22Rv1 (cell line): ENCODE measurements at regions not wholly inside any gene's neighbourhood (a gene's known extent, or its start where the extent isn't known, plus 50 kb on each side); places are given as distances from the start of the nearest gene placed in this dataset.

ENCODE experiments used
- CTCF ChIP-seq: fragments of 450-650 bp; IDR thresholded peaks from 2 replicates; pipeline ENCODE4 v1.5.1; 2017; ENCODE audit warnings: mild to moderate bottlenecking
- ZFX ChIP-seq: fragments of 450-650 bp; IDR thresholded peaks from 2 replicates; pipeline ENCODE4 v1.6.1; 2017; ENCODE audit warnings: antibody characterized with exemption, borderline replicate concordance

GRCh38 chr7:84617265-84618030 lies 422.9 kb upstream of the SEMA3A start:
- no peak for TF ChIP-seq CTCF
- no peak for TF ChIP-seq ZFX
